Sigmoid colon (tissue), 6 donors: ENCODE measurements at regions not wholly inside any gene's neighbourhood (a gene's known extent, or its start where the extent isn't known, plus 50 kb on each side); places are given as distances from the start of the nearest gene placed in this dataset.

Experiments used
- DNase-seq: peaks from one replicate; pipeline ENCODE4 v3.0.0-alpha.2; 2019
- H3K27ac ChIP-seq, 4 donors: fragments of 200-600 bp; sonication (generic); one replicate each; pipeline ENCODE4 v1.5.1; 2016 to 2019; ENCODE audit warnings: mild to moderate bottlenecking in 1 of 4
- H3K27me3 ChIP-seq, 3 donors: fragments of 200-600 bp; sonication (generic); one replicate each; pipeline ENCODE4 v1.5.1; 2019; ENCODE audit warnings: mild to moderate bottlenecking in 1 of 3
- H3K36me3 ChIP-seq, 4 donors: fragments of 200-600 bp; sonication (generic); one replicate each; pipeline ENCODE4 v1.5.1; 2016 to 2019
- H3K4me1 ChIP-seq, 4 donors: fragments of 200-600 bp; sonication (generic); one replicate each; pipeline ENCODE4 v1.5.1; 2017 to 2019
- H3K4me3 ChIP-seq, 4 donors: fragments of 200-600 bp; sonication (generic); one replicate each; pipeline ENCODE4 v1.5.1; 2017 to 2019; ENCODE audit warnings: mild to moderate bottlenecking in 2 of 4, moderate library complexity in 1 of 4
- H3K9me3 ChIP-seq, 4 donors: fragments of 200-600 bp in 3 of 4; sonication (generic) in 3 of 4; one replicate each; pipeline versions ENCODE4 v1.5.1 to v1.6.1; 2013 to 2019
- CTCF ChIP-seq, 4 experiments: fragments of 450-650 bp in 3 of 4; fragments of 200-600 bp in 1 of 4; IDR thresholded peaks; one replicate each; pipeline ENCODE4 v1.5.1; 2016 to 2019; ENCODE audit warnings: antibody characterized with exemption in 4 of 4, mild to moderate bottlenecking in 3 of 4, moderate library complexity in 2 of 4
- EP300 ChIP-seq, 4 donors: sonication (generic); formaldehyde crosslinking; IDR thresholded peaks; one replicate each; pipeline ENCODE4 v1.6.1; 2017; ENCODE audit warnings: antibody characterized with exemption in 4 of 4
- POLR2A ChIP-seq, 2 donors: fragments of 450-650 bp; IDR thresholded peaks; one replicate each; pipeline ENCODE4 v1.6.1; 2016; ENCODE audit warnings: antibody characterized with exemption in 2 of 2, mild to moderate bottlenecking in 2 of 2, moderate library complexity in 2 of 2
- POLR2AphosphoS5 ChIP-seq, 4 donors: sonication (generic); formaldehyde crosslinking; IDR thresholded peaks; one replicate each; pipeline ENCODE4 v1.6.1; 2017; ENCODE audit warnings: antibody characterized with exemption in 4 of 4
- WGBS, 2 donors: extraction: QIAGEN DNeasy Blood & Tissue Kit; methylation state at CpG; one replicate each; pipeline ENCODE4 v1.1.7; 2013; 5-methylcytosine and 5-hydroxymethylcytosine counted together
- intact Hi-C: fragments of 100-400 bp; cut with DNase I; formaldehyde crosslinking; loops from one replicate; pipeline ENCODE4 v1.15.1; 2023
- donor health status: healthy with polysubstance abuse.
- donor health status: healthy.

- no peaks in the 10 kb centered on the region for H3K9me3 ChIP-seq
- H3K4me3 ChIP-seq = no peak overlapping the region
- intact Hi-C loops = no loop called here
- no peak overlapping the region for H3K27ac ChIP-seq
- no peaks in the 10 kb centered on the region for H3K27me3 ChIP-seq
- DNase-seq = no peak
- no peaks in the 10 kb centered on the region for H3K36me3 ChIP-seq
- H3K4me1 ChIP-seq = peaks cover 0 to 19% (median 7%) of the 10 kb centered on the region in 4 donors
- TF ChIP-seq EP300 (IDR thresholded peaks at IDR 0.05) = no peak
- TF ChIP-seq POLR2A (IDR thresholded peaks at IDR 0.05) = no peak
- no peak for TF ChIP-seq CTCF (IDR thresholded peaks at IDR 0.05)
- no peak for TF ChIP-seq POLR2AphosphoS5 (IDR thresholded peaks at IDR 0.05)
- WGBS, 2 donors = 60 to 87% methylated on average over 4 of the region's 4 CpGs
Measured at GRCh38 chr4:165721815-165722214, 151.2 kb upstream of the TLL1 start.

DNA sequence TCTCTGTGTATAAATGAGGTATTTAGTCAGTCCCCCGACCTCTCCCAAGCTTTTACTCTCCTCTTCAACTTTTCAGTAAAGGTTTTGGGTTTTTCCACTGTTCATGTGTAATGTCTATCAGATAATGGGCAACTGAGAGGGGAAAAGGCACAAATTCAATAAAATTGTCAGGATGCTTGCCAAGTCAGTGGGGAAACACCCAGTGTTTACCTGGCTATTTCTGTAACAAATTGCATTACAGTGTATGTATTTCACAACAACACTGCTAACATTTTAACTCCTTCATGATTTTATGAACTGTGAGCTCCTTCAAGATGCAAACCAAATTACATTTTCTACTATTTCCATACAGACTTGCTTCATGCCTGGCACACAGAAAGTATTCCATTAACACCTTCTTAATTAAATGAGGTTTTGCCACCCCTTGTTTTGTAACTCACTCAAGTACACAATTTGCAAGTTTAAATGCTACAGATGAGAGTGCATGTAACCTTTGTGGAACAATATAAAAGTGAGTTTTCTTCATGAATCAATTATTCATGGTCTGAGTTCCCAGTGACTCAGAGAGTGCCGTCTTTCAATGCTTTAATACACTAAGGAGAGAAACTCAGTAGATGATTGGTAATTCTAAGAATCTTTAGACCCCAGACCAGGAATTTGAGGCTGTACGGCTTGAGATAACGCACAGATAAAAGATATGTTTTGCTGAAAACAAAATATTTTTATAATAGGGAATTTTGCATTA lies 149.8 kb upstream of the TLL1 start:
- H3K4me1 ChIP-seq = peaks cover 0 to 19% (median 7%) of the 10 kb centered on the region in 4 donors
- 84 to 86% methylated on average over 4 of the region's 4 CpGs for WGBS, 2 donors
- intact Hi-C loops = no loop called here

DNA sequence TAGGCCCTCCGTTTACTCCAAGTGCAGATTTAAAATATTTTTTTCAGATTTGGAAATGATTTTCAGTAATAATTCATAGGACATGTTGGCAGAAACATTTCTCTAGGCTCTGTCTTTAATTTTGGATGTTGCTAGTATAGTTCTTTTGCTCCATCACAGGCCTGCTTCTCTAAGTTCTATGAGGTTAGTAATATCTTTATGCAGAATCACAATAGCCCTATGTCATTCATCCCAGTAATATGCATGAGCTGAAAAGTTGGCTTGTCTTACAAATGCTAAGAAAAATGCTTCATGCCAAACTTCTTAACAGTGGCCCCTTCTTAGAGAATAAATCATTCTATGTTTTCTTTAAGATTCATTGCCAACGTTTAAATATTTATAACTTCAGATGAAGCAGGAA lies 148.3 kb upstream of the TLL1 start:
- WGBS, 2 donors = 70 to 73% methylated on average over 2 of the region's 2 CpGs

More for the DNA sequence above, 149.8 kb upstream of the TLL1 start:
- no peak for TF ChIP-seq POLR2AphosphoS5 (IDR thresholded peaks at IDR 0.05)
- TF ChIP-seq EP300 (IDR thresholded peaks at IDR 0.05) = no peak
- TF ChIP-seq POLR2A (IDR thresholded peaks at IDR 0.05) = no peak
- TF ChIP-seq CTCF (IDR thresholded peaks at IDR 0.05) = no peak
- Histone ChIP-seq H3K27ac (no peak overlapping the region), H3K9me3 (no peaks in the 10 kb centered on the region), H3K4me3 (no peak overlapping the region), H3K27me3 (no peaks in the 10 kb centered on the region), H3K36me3 (no peaks in the 10 kb centered on the region)
- no peak for DNase-seq

DNA sequence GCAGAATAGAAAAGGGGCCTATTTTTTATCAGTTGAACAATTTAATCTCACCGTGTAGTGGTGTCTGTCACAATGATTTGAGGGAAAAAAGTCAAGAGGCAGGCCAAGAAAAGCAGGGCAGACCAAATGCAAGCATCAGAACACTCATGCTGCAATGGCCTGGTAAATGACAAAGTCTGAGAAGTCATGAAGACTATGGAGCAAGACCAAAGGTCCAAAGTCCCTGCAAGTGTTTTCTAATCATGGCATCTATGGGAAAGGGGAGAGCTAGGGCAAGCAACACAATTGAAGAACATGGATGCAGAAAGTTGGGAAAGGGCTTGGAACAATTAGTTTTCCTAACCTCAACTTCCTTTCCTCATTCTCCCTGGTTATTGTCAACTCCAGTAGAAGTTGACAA lies 147.7 kb upstream of the TLL1 start:
- TF ChIP-seq EP300 (IDR thresholded peaks at IDR 0.05) (no peak), CTCF (IDR thresholded peaks at IDR 0.05) (no peak), POLR2AphosphoS5 (IDR thresholded peaks at IDR 0.05) (no peak), POLR2A (IDR thresholded peaks at IDR 0.05) (no peak)
- intact Hi-C loops = no loop called here
- H3K36me3 ChIP-seq = no peaks in the 10 kb centered on the region
- peaks cover 0 to 19% (median 7%) of the 10 kb centered on the region in 4 donors for H3K4me1 ChIP-seq
- 62 to 71% methylated on average over 1 of the region's 1 CpG for WGBS, 2 donors
- no peaks in the 10 kb centered on the region for H3K27me3 ChIP-seq
- DNase-seq = no peak
- H3K9me3 ChIP-seq = no peaks in the 10 kb centered on the region
- no peak overlapping the region for H3K27ac ChIP-seq
- H3K4me3 ChIP-seq = no peak overlapping the region

More for the DNA sequence above, 148.3 kb upstream of the TLL1 start:
- H3K36me3 ChIP-seq = no peaks in the 10 kb centered on the region
- H3K27me3 ChIP-seq = no peaks in the 10 kb centered on the region
- DNase-seq = no peak
- TF ChIP-seq POLR2AphosphoS5 (IDR thresholded peaks at IDR 0.05) (no peak), POLR2A (IDR thresholded peaks at IDR 0.05) (no peak), CTCF (IDR thresholded peaks at IDR 0.05) (no peak), EP300 (IDR thresholded peaks at IDR 0.05) (no peak)
- peaks cover 0 to 19% (median 7%) of the 10 kb centered on the region in 4 donors for H3K4me1 ChIP-seq
- intact Hi-C loops = no loop called here
- no peak overlapping the region for H3K4me3 ChIP-seq
- H3K27ac ChIP-seq = no peak overlapping the region
- no peaks in the 10 kb centered on the region for H3K9me3 ChIP-seq
